Kidney (tissue), 13 donors: ENCODE measurements at regions not wholly inside any gene's neighbourhood (a gene's known extent, or its start where the extent isn't known, plus 50 kb on each side); places are given as distances from the start of the nearest gene placed in this dataset.

Experiments
- DNase-seq, 5 donors: peaks; one replicate each; pipeline ENCODE4 v3.0.0-alpha.2; 2013 to 2020
- FAIRE-seq: peaks from 2 replicates; lab custom pipeline; 2012; peaks lifted over from hg19 to GRCh38; lab: Jason Lieb, UNC
- H3K27ac ChIP-seq, 2 donors: one replicate each; pipeline ENCODE4 v1.7.0; 2013; ENCODE audit warnings: low read depth in 2 of 2, low read length in 2 of 2, inconsistent platforms in 1 of 2
- H3K27me3 ChIP-seq: one replicate; pipeline ENCODE4 v1.7.1; 2013; ENCODE audit warnings: low read length, inconsistent platforms; ENCODE audit not compliant: control insufficient read depth, insufficient read depth
- H3K36me3 ChIP-seq, 3 donors: one replicate each; pipeline versions ENCODE4 v1.7.0 to v1.7.1; 2013; ENCODE audit warnings: low read length in 3 of 3, control low read depth in 1 of 3, inconsistent platforms in 1 of 3; ENCODE audit not compliant: insufficient read depth in 3 of 3, control insufficient read depth in 2 of 3
- H3K4me1 ChIP-seq, 3 donors: one replicate each; pipeline versions ENCODE4 v1.7.0 to v1.7.1; 2013; ENCODE audit warnings: low read length in 3 of 3, inconsistent platforms in 1 of 3, low read depth in 1 of 3; ENCODE audit not compliant: control insufficient read depth in 2 of 3, insufficient read depth in 2 of 3
- H3K4me3 ChIP-seq, 3 donors: one replicate each; pipeline versions ENCODE4 v1.7.0 to v1.8.1; 2013; ENCODE audit warnings: low read length in 3 of 3, control low read depth in 1 of 3, inconsistent platforms in 1 of 3
- H3K9ac ChIP-seq, 3 donors: one replicate each; pipeline versions ENCODE4 v1.7.0 to v1.7.1; 2013; ENCODE audit warnings: low read length in 3 of 3, control low read depth in 1 of 3, inconsistent platforms in 1 of 3
- H3K9me3 ChIP-seq, 3 donors: one replicate each; pipeline versions ENCODE4 v1.7.0 to v1.7.1; 2013; ENCODE audit warnings: low read length in 3 of 3, control low read depth in 1 of 3, inconsistent platforms in 1 of 3; ENCODE audit not compliant: control insufficient read depth in 2 of 3, insufficient read depth in 1 of 3
- CTCF ChIP-seq: IDR thresholded peaks from 3 replicates; pipeline ENCODE4 v1.5.1; 2012; ENCODE audit warnings: mild to moderate bottlenecking, moderate library complexity, borderline replicate concordance; ENCODE audit not compliant: insufficient read depth; ENCODE audit errors: extremely low read depth
- intact Hi-C: fragments of 100-400 bp; cut with DNase I; formaldehyde crosslinking; loops from one replicate; pipeline ENCODE4 v1.11.1; 2022
- donor health status: control.
- donor health status: control.
- donor health status: control.
- donor health status: control.
- donor health status: control.
- donor health status: DM: yes; HTN: yes; CAD: no.
- donor health status: Normal renal cell carcinoma (clear cell type).

GRCh38 chr11:8757047-8757446, 74.5 kb downstream of the RPL27A start:
- Histone ChIP-seq H3K27me3 (no peaks in the 10 kb centered on the region), H3K4me1 (peaks cover 12 to 30% (median 29%) of the 10 kb centered on the region in 3 donors), H3K36me3 (no peaks in the 10 kb centered on the region), H3K4me3 (no peak overlapping the region), H3K27ac (peak overlapping the region; percentile 58 to 69), H3K9ac (peak overlapping the region in 1 of 3 donors; percentile 23), H3K9me3 (no peaks in the 10 kb centered on the region)
- intact Hi-C loops = no loop called here
- TF ChIP-seq CTCF = no peak
- DNase-seq = no peak
- FAIRE-seq = no peak

- intact Hi-C loops = no loop called here
- no peak for TF ChIP-seq CTCF
Measured at GRCh38 chr11:8757533-8757932, 74.9 kb downstream of the RPL27A start.

GRCh38 chr11:8758619-8759169, 76.1 kb downstream of the RPL27A start:
- H3K4me1 ChIP-seq = peaks cover 12 to 30% (median 29%) of the 10 kb centered on the region in 3 donors
- no peak overlapping the region for H3K9ac ChIP-seq
- TF ChIP-seq CTCF = no peak
- intact Hi-C loops = no loop called here
- no peak overlapping the region for H3K4me3 ChIP-seq
- no peaks in the 10 kb centered on the region for H3K36me3 ChIP-seq
- no peaks in the 10 kb centered on the region for H3K9me3 ChIP-seq
- H3K27me3 ChIP-seq = no peaks in the 10 kb centered on the region
- H3K27ac ChIP-seq = no peak overlapping the region
- FAIRE-seq (no peak), DNase-seq (peak in 1 of 5 donors; percentile 72)

More at GRCh38 chr11:8757533-8757932, 74.9 kb downstream of the RPL27A start:
- no peak overlapping the region for H3K4me3 ChIP-seq
- H3K9me3 ChIP-seq = no peaks in the 10 kb centered on the region
- H3K9ac ChIP-seq = no peak overlapping the region
- no peak for FAIRE-seq
- H3K4me1 ChIP-seq = peaks cover 12 to 30% (median 29%) of the 10 kb centered on the region in 3 donors
- DNase-seq = peak in 3 of 5 donors; percentile 31 to 62 (median 54)
- peak overlapping the region; percentile 58 to 69 for H3K27ac ChIP-seq
- no peaks in the 10 kb centered on the region for H3K36me3 ChIP-seq
- no peaks in the 10 kb centered on the region for H3K27me3 ChIP-seq

- intact Hi-C loops = no loop called here
- Histone ChIP-seq H3K27ac (no peak overlapping the region), H3K4me3 (no peak overlapping the region), H3K36me3 (no peaks in the 10 kb centered on the region), H3K9me3 (no peaks in the 10 kb centered on the region), H3K4me1 (peaks cover 12 to 30% (median 29%) of the 10 kb centered on the region in 3 donors), H3K9ac (no peak overlapping the region), H3K27me3 (no peaks in the 10 kb centered on the region)
- DNase-seq = no peak
- TF ChIP-seq CTCF = no peak
- no peak for FAIRE-seq
Measured at GRCh38 chr11:8759634-8760033, 77.0 kb downstream of the RPL27A start.
